COLO668 (cell line): ENCODE measurements at regions not wholly inside any gene's neighbourhood (a gene's known extent, or its start where the extent isn't known, plus 50 kb on each side); places are given as distances from the start of the nearest gene placed in this dataset.
"Not testable (repeated sequence)": the region's sequence is repeated elsewhere in the genome, so short reads cannot be mapped to it uniquely, and the experiment has no call there.

Experiments
- DNase-seq: peaks from one replicate; lab custom pipeline; 2025; ENCODE audit not compliant: unreplicated experiment; lab: John Stamatoyannopoulos, UW

GRCh38 chr10:46740368-46740767 lies 161.4 kb downstream of the SYT15 start:
- not testable (repeated sequence) for DNase-seq

DNA sequence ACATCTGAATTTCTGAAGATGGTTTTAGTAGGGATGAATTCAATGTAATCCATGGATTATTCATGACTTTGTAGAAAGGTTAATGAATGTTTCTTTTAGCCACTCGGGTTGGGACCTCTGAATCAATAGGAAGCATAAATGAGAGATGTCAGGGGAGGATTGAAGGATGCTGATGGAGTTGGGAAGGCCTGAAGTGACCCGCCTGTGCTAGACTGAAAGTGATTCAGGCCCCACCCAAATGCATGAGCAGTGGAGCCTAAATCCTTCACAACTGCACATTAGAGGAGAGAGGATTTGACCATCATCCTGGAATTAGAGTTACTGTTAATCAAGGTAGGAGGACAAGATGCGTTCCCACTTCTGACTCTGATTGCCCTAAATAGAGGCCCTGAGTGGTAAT lies 162.2 kb upstream of the PTPN20 start:
- DNase-seq: not testable (repeated sequence)

DNA sequence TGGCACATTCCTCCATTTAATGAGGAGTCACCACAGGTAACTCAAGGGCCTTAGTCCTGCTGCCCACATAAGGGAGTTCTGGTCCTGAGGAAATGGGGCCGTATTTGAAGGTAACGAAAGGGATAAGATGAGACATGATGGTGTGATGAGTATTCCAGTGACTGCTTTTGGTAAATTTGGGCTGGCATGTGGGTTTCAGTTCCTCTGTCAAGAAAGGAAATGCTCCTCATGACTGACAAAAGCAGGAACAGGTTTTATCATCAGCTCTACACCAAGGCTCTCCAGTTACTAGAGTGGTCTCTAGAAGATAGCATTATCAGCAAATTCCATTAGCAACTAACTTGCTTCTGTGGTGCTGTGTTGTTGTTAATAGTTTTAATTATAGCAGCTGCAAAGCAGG lies 161.8 kb upstream of the PTPN20 start:
- not testable (repeated sequence) for DNase-seq

DNA sequence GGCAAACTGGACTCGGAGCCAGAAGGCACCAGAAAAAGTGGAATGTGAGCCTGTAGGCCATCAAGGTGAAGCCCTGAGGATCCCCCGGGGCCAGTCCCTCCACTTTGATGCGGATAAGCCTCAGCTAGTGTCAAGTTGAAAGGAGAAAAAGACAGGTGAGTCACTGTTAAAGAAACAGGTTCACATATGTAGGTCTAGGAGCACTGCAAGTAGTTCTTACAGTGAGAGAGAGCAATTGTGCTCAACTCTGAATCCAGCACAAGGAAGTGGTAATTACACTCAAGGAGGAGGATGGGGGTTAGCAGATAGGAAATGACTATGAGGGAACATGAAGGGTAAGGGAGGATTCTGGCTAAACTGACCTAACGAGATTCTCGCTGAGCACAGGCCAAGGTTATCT lies 157.5 kb upstream of the PTPN20 start:
- not testable (repeated sequence) for DNase-seq

DNA sequence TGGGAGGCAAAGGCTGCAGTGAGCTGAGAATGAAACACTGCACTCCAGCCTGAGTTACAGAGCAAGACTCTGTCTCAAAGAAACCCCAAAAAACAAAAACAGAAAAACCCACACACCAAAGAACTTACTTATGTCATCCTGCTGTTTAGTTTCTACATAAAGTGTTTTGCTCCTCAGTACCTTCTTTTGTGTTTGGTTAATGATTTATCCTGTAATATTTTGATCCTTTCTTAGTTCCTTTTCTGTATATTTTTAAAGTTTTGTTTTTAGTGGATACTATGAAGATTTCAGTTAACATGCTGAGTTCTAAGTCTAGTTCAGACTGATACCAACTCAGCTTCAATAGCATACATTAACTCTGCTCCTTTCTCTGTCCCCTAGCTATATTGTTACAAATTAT lies 149.8 kb upstream of the PTPN20 start:
- DNase-seq: not testable (repeated sequence)

GRCh38 chr10:46768515-46769291 lies 142.5 kb upstream of the PTPN20 start:
- not testable (repeated sequence) for DNase-seq

- not testable (repeated sequence) for DNase-seq
These were observed 137.9 kb upstream of the PTPN20 start for GRCh38 chr10:46773178-46773896.

DNA sequence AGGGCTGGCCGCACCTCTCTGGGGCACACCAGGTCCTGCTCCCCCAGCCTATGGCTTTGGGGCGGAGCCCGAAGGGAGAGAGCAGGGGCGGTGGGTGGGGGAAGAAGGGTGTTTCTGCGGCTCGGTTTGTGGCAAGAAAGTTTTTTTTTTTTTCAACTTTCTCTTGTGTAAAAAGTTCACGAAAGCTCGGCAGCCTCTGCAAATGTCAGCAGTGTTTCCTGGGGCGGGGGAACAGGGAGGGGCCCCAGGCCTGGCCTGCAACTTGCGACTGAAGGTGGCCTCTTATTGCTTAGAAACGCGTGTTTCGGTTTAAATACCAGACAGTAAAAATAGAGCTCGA lies 137.4 kb upstream of the PTPN20 start:
- not testable (repeated sequence) for DNase-seq

- not testable (repeated sequence) for DNase-seq
These were observed 136.9 kb upstream of the PTPN20 start for GRCh38 chr10:46774366-46774765.

DNA sequence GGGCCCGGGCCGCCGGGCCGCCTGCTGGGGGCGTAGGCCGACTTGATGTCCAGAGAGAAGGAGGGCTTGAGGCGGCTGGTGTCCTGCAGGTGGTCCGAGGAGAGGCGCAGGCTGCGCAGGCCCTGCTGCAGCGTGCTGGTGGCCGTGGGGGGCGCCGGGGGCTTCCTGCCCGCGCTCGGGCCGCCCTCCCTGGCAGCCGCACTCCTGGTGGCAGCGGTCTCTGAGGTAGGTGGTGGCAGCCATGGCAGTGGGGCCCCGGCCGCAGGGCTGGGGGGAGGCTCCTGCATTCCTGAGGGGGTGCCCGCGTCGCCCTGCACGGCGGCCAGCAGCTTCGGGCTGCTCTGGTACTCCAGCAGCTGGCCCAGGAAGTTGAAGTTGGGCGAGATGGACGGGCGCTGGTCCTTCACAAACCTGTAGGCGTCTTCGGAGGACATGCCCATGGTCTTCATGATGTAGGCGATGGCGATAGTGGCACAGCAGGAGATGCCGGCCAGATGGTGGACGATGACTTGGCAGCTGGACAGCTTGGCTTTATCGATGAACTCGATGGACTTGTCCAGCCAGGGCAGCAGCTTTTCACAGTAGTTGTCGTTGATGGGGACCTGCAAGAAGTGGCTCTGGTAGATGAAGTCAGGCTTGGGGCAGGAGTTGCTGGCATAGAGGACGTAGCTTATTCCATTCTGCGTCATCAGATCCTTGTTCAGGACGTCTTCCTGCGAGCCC lies 136.1 kb upstream of the PTPN20 start:
- DNase-seq: not testable (repeated sequence)

GRCh38 chr10:46775668-46776059 lies 135.6 kb upstream of the PTPN20 start:
- DNase-seq: not testable (repeated sequence)

DNA sequence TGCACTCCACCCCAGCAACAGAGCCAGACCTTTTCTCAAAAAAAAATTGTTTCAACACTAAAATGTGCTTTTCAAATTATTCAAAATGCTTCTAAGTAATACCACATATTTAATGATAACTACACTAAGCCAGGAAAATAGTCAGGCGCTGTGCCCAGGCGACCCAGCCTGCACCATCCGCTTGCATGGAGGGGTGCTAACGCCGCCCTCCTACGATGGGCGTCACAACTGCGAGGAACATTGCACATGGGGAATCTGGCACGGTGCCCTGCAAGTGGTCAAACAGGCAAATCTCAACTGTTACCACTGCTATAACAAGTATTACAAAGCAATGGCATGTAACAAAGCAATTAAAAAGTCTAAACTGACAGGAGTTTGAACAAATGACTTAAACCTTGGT lies 131.7 kb upstream of the PTPN20 start:
- not testable (repeated sequence) for DNase-seq

- DNase-seq: not testable (repeated sequence)
These were observed 131.1 kb upstream of the PTPN20 start for GRCh38 chr10:46780164-46780563.

DNA sequence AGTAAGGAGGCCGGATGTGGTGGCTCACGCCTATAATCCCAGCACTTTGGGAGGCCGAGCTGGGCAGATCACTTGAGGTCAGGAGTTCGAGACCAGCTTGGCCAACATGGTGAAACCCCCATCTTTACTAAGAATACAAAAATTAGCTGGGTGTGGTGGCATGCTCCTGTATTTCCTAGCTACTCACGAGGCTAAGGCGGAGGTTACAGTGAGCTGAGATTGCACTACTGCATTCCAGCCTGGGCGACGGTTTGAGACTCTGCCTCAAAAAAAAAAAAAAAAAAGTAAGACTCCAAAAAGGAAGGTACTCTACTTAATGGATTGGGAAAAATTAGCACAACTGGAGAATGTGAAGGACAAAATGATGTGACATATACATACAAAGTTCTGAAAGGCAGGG lies 130.2 kb upstream of the PTPN20 start:
- not testable (repeated sequence) for DNase-seq

- not testable (repeated sequence) for DNase-seq
These were observed 129.0 kb upstream of the PTPN20 start for GRCh38 chr10:46782001-46782874.

- not testable (repeated sequence) for DNase-seq
These were observed 126.6 kb upstream of the PTPN20 start for GRCh38 chr10:46784665-46785064.

DNA sequence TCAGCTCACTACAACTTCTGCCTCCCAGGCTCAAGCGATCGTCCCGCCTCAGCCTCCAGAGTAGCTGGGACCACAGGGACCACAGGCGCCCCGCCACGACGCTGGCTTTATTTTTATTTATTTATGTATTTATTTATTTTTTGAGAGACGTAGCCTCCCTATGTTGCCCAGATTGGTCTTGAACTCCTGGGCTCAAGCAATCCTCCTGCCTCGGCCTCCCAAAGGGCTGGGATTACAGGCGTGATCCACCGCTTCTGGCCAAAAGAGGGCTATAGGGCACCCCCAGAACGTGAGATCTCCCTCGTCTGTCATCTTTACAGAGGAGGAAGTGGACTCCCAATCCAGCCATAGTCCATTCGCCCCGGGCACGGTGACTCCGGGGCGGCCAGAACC lies 125.1 kb upstream of the PTPN20 start:
- not testable (repeated sequence) for DNase-seq

- DNase-seq: peak; percentile 53
These were observed 124.5 kb upstream of the PTPN20 start for GRCh38 chr10:46786518-46787320.

DNA sequence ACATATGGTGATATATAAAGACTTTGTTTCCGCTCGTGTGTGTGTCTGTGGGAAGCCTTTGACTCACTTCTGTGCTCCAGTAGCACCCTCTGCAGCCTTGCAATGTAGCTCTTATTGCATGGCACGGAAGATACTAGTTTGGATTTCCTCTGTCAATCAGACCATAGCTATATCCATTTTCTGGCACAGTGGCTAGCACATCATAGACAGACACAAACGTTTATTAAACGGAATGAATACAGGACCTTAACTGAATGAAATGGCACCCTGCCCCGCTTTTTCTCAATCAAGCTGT lies 124.0 kb upstream of the PTPN20 start:
- DNase-seq: no peak
